WTC11 (cell line): ENCODE measurements at regions not wholly inside any gene's neighbourhood (a gene's known extent, or its start where the extent isn't known, plus 50 kb on each side); places are given as distances from the start of the nearest gene placed in this dataset.

Source experiments
- CTCF ChIP-seq: fragments of 200-600 bp; IDR thresholded peaks from 2 replicates; pipeline ENCODE4 v1.8.0; 2022; ENCODE audit warnings: antibody characterized with exemption
- FOXK1 ChIP-seq: sonication (generic); formaldehyde crosslinking; IDR thresholded peaks from 2 replicates; pipeline ENCODE4 v1.8.0; 2022; ENCODE audit warnings: mild to moderate bottlenecking, moderate library complexity, missing genetic modification reagents
- GABPB1 ChIP-seq: sonication (generic); formaldehyde crosslinking; IDR thresholded peaks from 2 replicates; pipeline ENCODE4 v1.8.1; 2023; ENCODE audit warnings: mild to moderate bottlenecking, missing genetic modification reagents
- MXD4 ChIP-seq: fragments of 250-450 bp; sonication (Bioruptor Pico); IDR thresholded peaks from 2 replicates; pipeline ENCODE4 v1.8.0; 2021; ENCODE audit warnings: mild to moderate bottlenecking, moderate library complexity, borderline replicate concordance

- TF ChIP-seq CTCF (no peak), GABPB1 (CRISPR knock-in tag) (no peak), MXD4 (CRISPR knock-in tag) (no peak), FOXK1 (CRISPR knock-in tag) (no peak)
These were observed 80.8 kb upstream of the SLC22A16 start for GRCh38 chr6:110557199-110557598.
